ENCODE measurements at regions not wholly inside any gene's neighbourhood (a gene's known extent, or its start where the extent isn't known, plus 50 kb on each side); places are given as distances from the start of the nearest gene placed in this dataset.
"Not testable (repeated sequence)": the region's sequence is repeated elsewhere in the genome, so short reads cannot be mapped to it uniquely, and the experiment has no call there.

- DNase-seq (ENCODE audit: low read depth, low spot score), result no peak
- in situ Hi-C loops (cut with HindIII; ENCODE audit: low pct_unique_long_range_greater_than_20kb, low sequenced_read_pairs), result no loop called here
These were observed 230.1 kb upstream of the GALNTL6 start for GRCh38 chr4:171582961-171583581.

GRCh38 chr4:171573181-171573580 is 240.0 kb upstream of the GALNTL6 start:
- DNase-seq (ENCODE audit: low read depth, low spot score), result peak; percentile 11
- in situ Hi-C loops (cut with HindIII; ENCODE audit: low pct_unique_long_range_greater_than_20kb, low sequenced_read_pairs), result no loop called here

DNA sequence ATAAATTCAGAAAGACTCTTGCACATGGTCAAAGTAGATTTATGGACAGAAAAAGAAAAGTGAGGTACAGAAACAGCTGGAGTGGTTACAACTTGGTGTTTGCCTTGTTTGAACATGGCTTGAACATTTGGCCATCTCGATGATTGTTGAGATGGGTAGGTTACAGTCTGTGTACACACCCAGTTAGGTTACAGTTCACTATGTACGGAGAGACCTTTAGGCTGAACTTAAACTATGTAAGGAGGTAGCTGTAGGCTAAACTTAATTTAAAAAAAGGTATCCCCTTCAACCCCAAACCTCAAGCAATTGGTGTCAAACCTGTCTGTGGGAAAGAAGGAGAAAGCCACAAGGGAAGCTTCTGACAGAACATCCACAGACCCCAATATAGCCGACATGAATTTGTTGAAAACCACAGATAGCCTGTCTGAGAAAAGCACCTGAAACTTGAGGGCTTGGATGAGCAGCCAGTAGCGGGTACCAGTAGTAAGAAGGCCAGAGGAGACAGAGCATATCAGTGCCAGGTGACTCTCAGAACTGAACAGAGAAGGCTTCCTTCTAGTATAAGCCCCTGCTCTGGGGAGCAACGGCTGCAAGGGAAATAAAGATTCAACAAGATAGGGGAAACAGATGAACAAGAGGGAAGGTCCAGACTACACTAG is 247.9 kb upstream of the GALNTL6 start:
- no peak for DNase-seq (ENCODE audit: low read depth, low spot score)
- in situ Hi-C loops (cut with HindIII; ENCODE audit: low pct_unique_long_range_greater_than_20kb, low sequenced_read_pairs), result no loop called here

GRCh38 chr4:171561419-171561818 is 251.8 kb upstream of the GALNTL6 start:
- in situ Hi-C loops (cut with HindIII; ENCODE audit: low pct_unique_long_range_greater_than_20kb, low sequenced_read_pairs), result no loop called here
- no peak for DNase-seq (ENCODE audit: low read depth, low spot score)

DNA sequence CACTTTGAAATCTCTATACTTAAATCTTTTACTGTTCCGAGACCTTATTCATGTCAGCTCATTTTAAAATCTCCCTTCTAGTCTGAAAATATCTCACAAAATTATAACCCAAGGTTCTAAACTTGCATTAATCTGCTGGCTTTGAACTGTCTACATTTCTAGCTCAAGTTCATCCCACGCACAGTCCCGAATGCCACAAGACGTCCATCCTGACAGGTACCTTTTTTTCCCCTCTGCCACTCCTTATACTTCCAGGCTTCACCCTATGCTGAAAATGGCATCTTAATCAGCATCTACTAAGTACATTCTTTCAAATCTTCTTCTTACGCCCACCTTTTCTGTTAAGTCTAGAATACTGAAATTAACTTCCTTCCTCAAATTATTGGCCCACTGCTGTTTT is 259.2 kb upstream of the GALNTL6 start:
- in situ Hi-C loops (cut with HindIII; ENCODE audit: low pct_unique_long_range_greater_than_20kb, low sequenced_read_pairs), result no loop called here
- DNase-seq (ENCODE audit: low read depth, low spot score), result no peak

GRCh38 chr4:171542640-171543039 is 270.6 kb upstream of the GALNTL6 start:
- in situ Hi-C loops (cut with HindIII; ENCODE audit: low pct_unique_long_range_greater_than_20kb, low sequenced_read_pairs), result no loop called here
- DNase-seq (ENCODE audit: low read depth, low spot score), result no peak

DNA sequence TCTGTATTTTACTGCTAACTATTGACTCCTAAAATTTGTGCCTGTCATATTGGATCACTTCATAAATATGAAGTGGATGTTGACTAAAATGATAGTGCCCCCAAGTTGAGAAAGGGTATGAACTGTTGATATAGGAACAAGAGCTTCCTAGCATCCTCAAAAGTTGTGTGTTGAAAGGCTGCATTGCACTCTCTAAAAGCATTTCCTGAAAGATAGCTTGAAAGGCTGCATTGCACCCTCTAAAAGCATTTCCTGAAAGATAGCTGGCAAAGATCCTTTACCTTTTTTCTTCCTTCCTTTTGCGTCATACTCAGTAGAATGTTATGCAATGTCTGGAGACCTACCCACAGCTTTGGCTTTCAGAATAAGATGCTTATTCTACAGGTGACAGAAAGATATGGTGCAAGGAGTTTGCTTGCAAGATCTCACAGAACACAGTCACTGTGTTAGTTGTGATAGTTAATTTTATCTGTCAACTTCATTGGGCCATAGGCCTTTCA is 274.6 kb upstream of the GALNTL6 start:
- in situ Hi-C loops (cut with HindIII; ENCODE audit: low pct_unique_long_range_greater_than_20kb, low sequenced_read_pairs), result no loop called here
- DNase-seq (ENCODE audit: low read depth, low spot score), result no peak

- in situ Hi-C loops (cut with HindIII; ENCODE audit: low pct_unique_long_range_greater_than_20kb, low sequenced_read_pairs), result no loop called here
- no peak for DNase-seq (ENCODE audit: low read depth, low spot score)
These were observed 278.8 kb upstream of the GALNTL6 start for GRCh38 chr4:171534391-171534790.

GRCh38 chr4:171532968-171533367 is 280.2 kb upstream of the GALNTL6 start:
- no peak for DNase-seq (ENCODE audit: low read depth, low spot score)
- in situ Hi-C loops (cut with HindIII; ENCODE audit: low pct_unique_long_range_greater_than_20kb, low sequenced_read_pairs), result no loop called here

GRCh38 chr4:171524903-171525302 is 288.3 kb upstream of the GALNTL6 start:
- in situ Hi-C loops (cut with HindIII; ENCODE audit: low pct_unique_long_range_greater_than_20kb, low sequenced_read_pairs), result no loop called here
- DNase-seq (ENCODE audit: low read depth, low spot score), result peak; percentile 4

DNA sequence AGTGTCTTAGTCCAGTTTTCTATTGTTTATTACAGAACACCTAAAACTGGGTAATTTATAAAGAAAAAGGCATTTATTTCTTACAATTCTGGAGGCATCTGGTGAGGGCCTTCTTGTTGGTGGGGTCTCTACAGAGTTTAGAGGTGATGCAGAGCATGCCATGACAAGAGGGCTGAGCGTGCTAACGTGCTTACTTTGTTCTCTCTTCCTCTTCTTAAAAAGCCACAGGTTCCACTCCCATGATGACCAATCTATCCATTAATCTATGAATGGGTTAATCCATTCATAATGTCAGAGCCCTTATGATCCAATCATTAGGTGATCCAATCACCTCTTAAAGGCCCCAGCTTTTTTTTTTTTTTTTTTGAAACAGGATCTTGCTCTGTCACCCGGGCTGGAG is 291.5 kb upstream of the GALNTL6 start:
- in situ Hi-C loops (cut with HindIII; ENCODE audit: low pct_unique_long_range_greater_than_20kb, low sequenced_read_pairs), result no loop called here

GRCh38 chr4:171519457-171519856 is 293.7 kb upstream of the GALNTL6 start:
- in situ Hi-C loops (cut with HindIII; ENCODE audit: low pct_unique_long_range_greater_than_20kb, low sequenced_read_pairs), result no loop called here
- no peak for DNase-seq (ENCODE audit: low read depth, low spot score)

More for the DNA sequence above, 291.5 kb upstream of the GALNTL6 start:
- DNase-seq (ENCODE audit: low read depth, low spot score), result no peak

- in situ Hi-C loops (cut with HindIII; ENCODE audit: low pct_unique_long_range_greater_than_20kb, low sequenced_read_pairs), result no loop called here
- no peak for DNase-seq (ENCODE audit: low read depth, low spot score)
These were observed 295.3 kb upstream of the GALNTL6 start for GRCh38 chr4:171517883-171518282.

- in situ Hi-C loops (cut with HindIII; ENCODE audit: low pct_unique_long_range_greater_than_20kb, low sequenced_read_pairs), result no loop called here
- no peak for DNase-seq (ENCODE audit: low read depth, low spot score)
These were observed 296.5 kb upstream of the GALNTL6 start for GRCh38 chr4:171516694-171517093.

- in situ Hi-C loops (cut with HindIII; ENCODE audit: low pct_unique_long_range_greater_than_20kb, low sequenced_read_pairs), result no loop called here
These were observed 328.5 kb upstream of the GALNTL6 start for GRCh38 chr4:171484681-171485080.

GRCh38 chr4:171478181-171478580 is 335.0 kb upstream of the GALNTL6 start:
- in situ Hi-C loops (cut with HindIII; ENCODE audit: low pct_unique_long_range_greater_than_20kb, low sequenced_read_pairs), result no loop called here
- DNase-seq (ENCODE audit: low read depth, low spot score), result no peak

More at GRCh38 chr4:171484681-171485080, 328.5 kb upstream of the GALNTL6 start:
- no peak for DNase-seq (ENCODE audit: low read depth, low spot score)

- in situ Hi-C loops (cut with HindIII; ENCODE audit: low pct_unique_long_range_greater_than_20kb, low sequenced_read_pairs); DNase-seq (ENCODE audit: low read depth, low spot score): not testable (repeated sequence)
These were observed 338.1 kb upstream of the GALNTL6 start for GRCh38 chr4:171475111-171475510.

DNA sequence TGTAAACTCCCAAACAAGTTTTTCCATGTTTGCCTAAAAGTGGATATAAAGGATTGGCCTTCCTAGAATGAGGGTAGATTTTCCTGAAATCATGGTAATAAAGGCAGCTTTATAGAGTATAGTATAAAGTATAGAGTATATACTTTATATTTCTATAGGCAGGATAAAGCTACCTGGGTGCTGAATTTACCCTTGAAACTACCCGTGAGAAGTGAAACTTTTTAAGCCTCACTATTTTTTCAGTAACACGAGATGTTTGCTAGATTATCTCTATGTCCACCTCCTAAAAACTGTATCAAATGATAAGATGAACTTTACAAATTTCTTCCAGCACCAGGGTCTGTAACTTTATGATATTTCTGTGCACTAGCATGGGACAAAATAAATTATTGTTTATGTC is 340.0 kb upstream of the GALNTL6 start:
- in situ Hi-C loops (cut with HindIII; ENCODE audit: low pct_unique_long_range_greater_than_20kb, low sequenced_read_pairs), result no loop called here
- DNase-seq (ENCODE audit: low read depth, low spot score), result no peak

DNA sequence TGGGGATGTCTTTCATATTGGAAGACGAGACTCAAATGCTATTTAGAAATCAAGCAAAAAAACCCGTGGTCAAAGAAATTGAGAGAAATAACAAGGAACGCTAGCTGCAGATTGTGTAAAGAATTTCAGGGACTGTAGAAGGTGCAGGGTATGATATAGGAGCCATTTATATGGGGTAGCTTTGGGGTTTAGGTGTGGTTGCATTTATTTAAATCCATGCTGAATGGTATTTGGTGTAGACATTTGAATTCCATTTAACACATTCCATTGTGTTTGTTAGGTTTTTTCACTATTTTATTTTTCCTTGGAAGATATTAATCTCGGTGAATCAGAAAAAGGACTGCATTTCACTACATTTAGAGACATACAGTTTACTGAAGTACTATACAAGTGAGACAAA is 341.0 kb upstream of the GALNTL6 start:
- in situ Hi-C loops (cut with HindIII; ENCODE audit: low pct_unique_long_range_greater_than_20kb, low sequenced_read_pairs), result no loop called here
- DNase-seq (ENCODE audit: low read depth, low spot score), result no peak

Measured in SK-MEL-5 (cell line).